SIG-M5 (cell line): ENCODE measurements at regions not wholly inside any gene's neighbourhood (a gene's known extent, or its start where the extent isn't known, plus 50 kb on each side); places are given as distances from the start of the nearest gene placed in this dataset.
"Not testable (repeated sequence)": the region's sequence is repeated elsewhere in the genome, so short reads cannot be mapped to it uniquely, and the experiment has no call there.

Source experiments
- DNase-seq: peaks from one replicate; lab custom pipeline; 2025; lab: John Stamatoyannopoulos, UW

DNA sequence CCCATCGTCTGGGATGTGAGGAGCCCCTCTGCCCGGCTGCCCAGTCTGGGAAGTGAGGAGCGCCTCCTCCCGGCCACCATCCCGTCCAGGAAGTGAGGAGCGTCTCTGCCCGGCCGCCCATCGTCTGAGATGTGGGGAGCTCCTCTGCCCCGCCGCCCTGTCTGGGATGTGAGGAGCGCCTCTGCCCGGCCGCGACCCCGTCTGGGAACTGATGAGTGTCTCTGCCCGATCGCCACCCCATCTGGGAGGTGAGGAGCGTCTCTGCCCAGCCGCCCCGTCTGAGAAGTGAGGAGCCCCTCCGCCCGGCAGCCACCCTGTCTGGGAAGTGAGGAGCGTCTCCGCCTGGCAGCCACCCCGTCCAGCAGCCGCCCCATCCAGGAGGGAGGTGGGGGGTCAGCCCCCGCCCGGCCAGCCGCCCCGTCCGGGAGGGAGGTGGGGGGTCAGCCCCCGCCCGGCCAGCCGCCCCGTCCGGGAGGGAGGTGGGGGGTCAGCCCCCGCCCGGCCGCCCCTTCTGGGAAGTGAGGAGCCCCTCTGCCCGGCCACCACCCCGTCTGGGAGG lies 705.8 kb downstream of the DTWD2 start:
- DNase-seq: not testable (repeated sequence)

- no peak for DNase-seq
Measured at GRCh38 chr5:118279540-118280294, 708.6 kb downstream of the DTWD2 start.

GRCh38 chr5:118270526-118270925 lies 717.8 kb downstream of the DTWD2 start:
- no peak for DNase-seq

DNA sequence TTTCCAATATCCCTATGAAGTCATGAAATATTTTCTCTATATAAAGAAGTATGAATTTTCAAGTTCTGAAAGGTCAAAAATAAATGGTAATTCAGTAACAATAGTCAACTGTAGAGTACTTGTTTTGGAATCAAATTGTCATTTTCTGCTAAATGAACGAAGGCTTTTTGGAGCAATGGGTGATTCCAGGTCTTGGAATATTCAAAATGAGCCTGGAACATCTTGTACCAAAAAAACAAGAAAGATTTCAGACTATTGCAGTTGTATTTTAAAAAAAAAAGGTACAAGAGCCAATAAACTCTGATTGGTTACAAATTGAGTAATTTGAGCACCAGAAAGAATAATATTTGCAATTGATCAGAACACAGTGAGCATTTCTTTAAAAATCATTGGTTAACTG lies 730.1 kb downstream of the DTWD2 start:
- no peak for DNase-seq

- no peak for DNase-seq
Measured at GRCh38 chr5:118257066-118257465, 731.3 kb downstream of the DTWD2 start.

- DNase-seq: no peak
Measured at GRCh38 chr5:118253225-118254061, 734.9 kb downstream of the DTWD2 start.

DNA sequence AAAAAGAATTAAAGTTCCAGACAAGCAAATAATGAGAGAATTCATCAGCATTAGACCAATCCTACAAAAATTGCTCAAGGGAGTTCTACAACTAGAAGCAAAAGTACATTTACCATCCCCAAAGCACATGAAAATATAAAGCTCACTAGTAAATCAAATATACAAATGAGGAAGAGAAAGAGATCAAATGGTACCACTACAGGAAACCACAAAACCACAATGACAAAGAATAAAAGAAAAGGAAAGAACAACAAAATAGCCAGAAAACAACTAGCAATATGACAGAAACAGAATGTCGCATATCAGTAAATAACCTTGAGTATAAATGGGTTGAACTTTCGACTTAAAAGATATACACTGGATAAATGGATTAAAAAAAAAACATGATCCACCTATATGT lies 739.0 kb downstream of the DTWD2 start:
- DNase-seq: no peak

DNA sequence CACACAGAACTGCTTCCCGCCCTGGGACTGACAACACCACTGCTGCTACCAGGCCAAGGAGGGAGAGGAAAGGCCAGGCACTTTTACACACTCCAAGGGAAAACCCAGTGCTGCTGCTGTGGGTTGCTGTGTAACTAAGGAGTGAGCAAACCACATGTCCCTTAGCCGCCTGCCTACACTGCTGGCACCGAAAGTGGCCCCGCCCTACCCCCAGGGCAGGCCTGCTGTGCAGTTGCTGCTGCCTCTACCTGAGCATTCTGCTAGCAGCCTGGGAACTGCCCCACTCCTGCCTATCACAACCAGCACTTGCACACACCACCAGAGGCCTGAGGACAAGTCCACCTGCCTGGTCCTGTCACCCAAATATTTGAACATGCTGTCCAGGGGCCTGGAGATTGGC lies 740.9 kb downstream of the DTWD2 start:
- DNase-seq: no peak

DNA sequence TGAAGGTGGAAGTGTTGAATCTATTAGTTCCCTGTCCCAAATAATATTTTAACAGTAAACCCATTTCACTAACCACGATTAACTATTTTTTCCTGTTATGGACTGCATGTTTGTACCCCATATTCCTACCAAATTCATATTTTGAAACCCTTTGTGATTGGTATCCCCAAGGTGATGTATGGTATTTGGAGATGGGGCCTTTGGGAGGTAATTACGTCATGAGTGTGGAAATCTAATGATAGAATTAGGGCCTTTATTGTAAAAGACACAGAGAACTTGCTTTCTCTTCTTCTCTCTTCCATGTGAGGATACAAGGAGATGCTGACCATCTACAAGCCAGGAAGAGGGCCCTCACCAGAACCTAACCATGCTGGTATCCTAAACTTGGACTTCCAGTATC lies 744.7 kb downstream of the DTWD2 start:
- no peak for DNase-seq

DNA sequence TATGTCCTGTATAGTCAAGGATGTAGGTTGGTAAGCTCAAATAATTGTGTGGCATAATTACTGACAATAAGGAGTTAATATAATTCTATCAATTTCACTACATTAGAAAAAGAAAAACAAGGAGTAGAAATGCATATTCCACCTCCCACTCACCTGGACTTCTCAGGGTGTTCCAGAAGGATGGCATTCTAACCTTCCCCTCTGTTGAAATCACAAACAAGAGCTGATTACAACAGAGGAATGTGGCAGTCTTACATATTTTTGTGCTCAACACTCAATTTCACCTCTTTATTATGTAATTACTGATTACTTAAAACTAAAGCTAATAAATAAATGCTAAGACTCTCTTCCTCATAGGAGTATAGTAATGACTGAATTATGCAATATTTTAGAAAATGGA lies 745.3 kb downstream of the DTWD2 start:
- DNase-seq: no peak

DNA sequence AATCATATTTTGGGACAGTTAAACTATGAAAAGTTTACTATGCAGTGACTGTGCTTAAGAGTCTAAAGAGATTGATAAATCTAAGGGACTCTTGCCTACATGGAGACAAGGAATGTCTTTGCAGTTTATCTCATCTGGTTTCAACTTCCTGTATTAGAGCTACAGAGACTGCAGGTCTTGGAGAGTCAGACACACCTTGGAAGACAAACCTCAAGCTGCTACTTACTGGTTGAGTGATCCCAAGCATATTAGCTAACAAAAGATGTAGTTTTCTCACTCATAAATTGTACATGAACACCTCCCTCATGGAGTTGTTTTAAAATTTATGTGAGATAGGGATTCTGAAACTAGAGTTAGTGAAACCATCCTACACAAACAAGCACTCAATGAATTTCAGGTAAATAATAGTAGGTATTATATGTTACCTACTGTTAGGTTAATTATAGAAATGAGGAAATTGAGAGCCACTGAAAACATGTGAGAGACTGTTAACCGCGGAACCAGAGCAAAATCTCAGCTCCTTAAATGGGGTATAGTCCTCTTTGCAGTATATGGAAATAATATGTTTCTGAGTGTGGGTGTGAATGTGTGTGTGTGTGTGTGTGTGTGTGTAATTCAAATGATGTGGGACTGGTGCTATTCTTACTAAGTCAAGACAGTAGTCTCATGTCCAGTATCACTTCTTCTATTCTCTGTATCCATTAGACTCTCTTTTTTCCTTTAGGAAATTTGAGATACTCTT lies 752.1 kb downstream of the DTWD2 start:
- DNase-seq: no peak

DNA sequence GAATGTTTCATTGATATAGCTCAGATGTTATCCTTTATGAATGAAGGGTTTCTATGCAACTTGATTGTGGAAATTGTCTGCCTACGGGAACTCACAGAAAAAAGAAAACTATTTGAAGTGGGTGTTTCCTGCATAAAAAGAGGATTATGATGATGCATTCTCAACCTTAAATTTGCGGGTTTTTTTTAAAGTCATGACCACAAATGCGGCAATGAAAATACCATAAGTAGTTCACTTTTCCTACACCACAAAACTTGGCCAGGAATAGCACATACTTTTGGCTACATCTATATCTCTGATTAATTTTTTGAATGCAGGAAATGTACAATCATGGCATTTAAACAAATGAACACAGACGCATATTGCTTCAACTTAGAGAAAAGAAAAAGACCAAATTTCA lies 754.7 kb downstream of the DTWD2 start:
- DNase-seq: no peak

- DNase-seq: no peak
Measured at GRCh38 chr5:118228489-118228888, 759.9 kb downstream of the DTWD2 start.

DNA sequence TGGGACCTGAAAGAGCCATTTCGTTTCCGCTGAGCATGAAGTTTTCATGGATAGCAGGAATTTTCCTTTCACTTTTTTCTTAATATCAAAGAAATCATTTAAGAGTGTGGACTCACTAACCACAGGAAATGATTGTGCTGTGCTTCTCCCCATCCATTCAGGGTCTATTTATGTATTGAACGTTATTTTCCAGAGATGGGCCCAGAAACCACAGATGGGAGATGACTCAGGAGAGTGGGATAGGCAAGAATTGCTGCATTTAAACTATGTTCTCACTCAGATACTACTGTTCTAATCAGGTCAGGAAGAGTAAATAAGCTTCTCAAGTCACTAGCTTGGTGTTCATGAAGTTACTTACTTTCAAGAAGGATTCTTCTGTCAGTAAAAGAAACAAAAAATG lies 763.8 kb downstream of the DTWD2 start:
- no peak for DNase-seq

- DNase-seq: no peak
Measured at GRCh38 chr5:118220556-118221195, 767.7 kb downstream of the DTWD2 start.

DNA sequence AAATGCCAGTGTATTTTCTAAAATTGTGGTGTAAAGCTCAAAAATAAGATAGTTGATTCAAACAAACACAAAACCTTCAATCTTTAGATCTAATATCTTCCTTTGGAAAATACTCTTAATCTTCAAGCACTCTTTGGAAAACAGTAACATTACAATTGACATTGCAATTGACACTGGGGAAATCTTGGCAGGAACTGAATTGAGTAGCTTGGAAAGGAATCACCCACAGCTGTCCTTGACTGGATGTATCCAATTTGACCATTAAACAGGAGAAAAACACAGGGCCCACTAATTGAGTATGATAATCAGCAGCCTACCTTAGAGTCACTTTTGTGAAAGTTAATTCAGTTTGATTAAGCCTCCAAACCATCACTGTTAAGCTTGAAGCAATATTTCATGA lies 776.7 kb downstream of the DTWD2 start:
- no peak for DNase-seq

DNA sequence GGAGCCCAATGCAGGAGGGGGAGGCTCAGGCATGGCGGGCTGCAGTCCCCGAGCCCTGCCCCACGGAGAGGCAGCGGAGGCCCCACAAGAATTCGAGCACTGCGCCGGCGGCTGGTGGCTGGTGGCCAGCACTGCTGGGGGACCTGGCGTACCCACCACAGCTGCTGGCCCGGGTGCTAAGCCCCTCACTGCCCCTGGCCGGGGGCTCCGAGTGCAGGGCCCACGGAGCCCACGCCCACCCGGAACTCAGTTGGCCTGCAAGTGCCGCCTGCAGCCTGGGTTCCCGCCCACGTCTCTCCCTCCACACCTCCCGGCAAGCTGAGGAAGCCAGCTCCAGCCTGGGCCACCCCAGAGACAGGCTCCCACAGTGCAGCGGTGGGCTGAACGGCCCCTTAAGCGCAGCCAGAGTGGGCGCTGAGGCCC lies 780.3 kb downstream of the DTWD2 start:
- DNase-seq: no peak

GRCh38 chr5:118199801-118200200 lies 788.5 kb downstream of the DTWD2 start:
- no peak for DNase-seq

DNA sequence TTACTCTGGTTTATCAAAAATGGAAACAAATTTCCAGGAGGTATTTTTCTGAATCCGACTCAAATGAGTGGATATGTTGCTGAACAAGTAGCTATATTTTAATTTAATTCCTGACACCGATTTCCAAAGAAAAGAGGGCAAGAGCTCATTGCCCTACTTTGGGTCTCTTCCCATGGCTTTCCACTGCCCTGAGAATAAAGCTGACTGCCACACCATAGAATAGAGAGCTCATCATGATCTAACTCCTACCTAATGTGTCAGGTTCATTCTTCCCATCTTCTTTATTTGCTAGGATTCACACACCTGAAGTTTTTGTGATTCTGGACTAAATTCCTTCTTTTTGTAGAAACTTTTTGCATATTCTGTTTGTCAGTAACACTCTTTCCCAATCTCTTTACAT lies 792.1 kb downstream of the DTWD2 start:
- no peak for DNase-seq

- DNase-seq: no peak
Measured at GRCh38 chr5:118195211-118195610, 793.1 kb downstream of the DTWD2 start.

- DNase-seq: no peak
Measured at GRCh38 chr5:118193194-118193905, 795.0 kb downstream of the DTWD2 start.
